CD14-positive monocyte (primary cell): ENCODE measurements at regions not wholly inside any gene's neighbourhood (a gene's known extent, or its start where the extent isn't known, plus 50 kb on each side); places are given as distances from the start of the nearest gene placed in this dataset.
"Not testable (repeated sequence)": the region's sequence is repeated elsewhere in the genome, so short reads cannot be mapped to it uniquely, and the experiment has no call there.

Source experiments
- DNase-seq, 3 donors: peaks; one replicate each; pipeline ENCODE4 v3.0.0-alpha.2; 2011 to 2022
- H2AFZ ChIP-seq: 2 replicates; pipeline ENCODE4 v1.6.0; 2012; ENCODE audit warnings: mild to moderate bottlenecking, low read depth, low read length, inconsistent platforms; ENCODE audit not compliant: insufficient read depth, poor library complexity, severe bottlenecking
- H3K27ac ChIP-seq, 2 donors: 1 replicate in 1 of 2; 2 replicates in 1 of 2; pipeline ENCODE4 v1.5.1; 2012 to 2013; ENCODE audit warnings: low read length in 2 of 2, control low read depth in 1 of 2, inconsistent platforms in 1 of 2, low read depth in 1 of 2, mild to moderate bottlenecking in 1 of 2
- H3K27me3 ChIP-seq, 2 donors: one replicate each; pipeline versions ENCODE4 v1.6.0 to v1.6.1; 2011 to 2013; ENCODE audit warnings: low read length in 2 of 2; ENCODE audit not compliant: control insufficient read depth in 2 of 2, insufficient read depth in 2 of 2
- H3K36me3 ChIP-seq, 2 donors: replicated peaks in 1 of 2; 1 replicate in 1 of 2; 2 replicates in 1 of 2; pipeline versions ENCODE4 v1.5.1 to v1.6.1; 2012 to 2013; ENCODE audit warnings: low read length in 2 of 2, control low read depth in 1 of 2, inconsistent platforms in 1 of 2, mild to moderate bottlenecking in 1 of 2; ENCODE audit not compliant: insufficient read depth in 2 of 2, control insufficient read depth in 1 of 2
- H3K4me1 ChIP-seq, 2 donors: 1 replicate in 1 of 2; 2 replicates in 1 of 2; pipeline versions ENCODE4 v1.5.1 to v1.6.1; 2012 to 2013; ENCODE audit warnings: low read length in 2 of 2, control low read depth in 1 of 2, inconsistent platforms in 1 of 2, mild to moderate bottlenecking in 1 of 2, moderate library complexity in 1 of 2; ENCODE audit not compliant: insufficient read depth in 2 of 2, control insufficient read depth in 1 of 2
- H3K4me2 ChIP-seq: replicated peaks from 2 replicates; pipeline ENCODE3; 2012; ENCODE audit warnings: low read length, moderate library complexity, mild to moderate bottlenecking; ENCODE audit not compliant: poor library complexity, severe bottlenecking; ENCODE audit errors: extremely low read depth
- H3K4me3 ChIP-seq, 3 experiments: fragments of 200-600 bp in 1 of 3; sonication (generic) in 1 of 3; replicated peaks in 1 of 3; 1 replicate in 2 of 3; 2 replicates in 1 of 3; pipeline ENCODE4 v1.5.1; 2011 to 2013; ENCODE audit warnings: low read length in 3 of 3, mild to moderate bottlenecking in 3 of 3, control low read depth in 2 of 3, low read depth in 2 of 3, inconsistent platforms in 1 of 3, moderate library complexity in 1 of 3
- H3K79me2 ChIP-seq: 2 replicates; pipeline ENCODE4 v1.6.0; 2012; ENCODE audit warnings: mild to moderate bottlenecking, control low read depth, inconsistent platforms, low read length, moderate library complexity; ENCODE audit not compliant: insufficient read depth
- H3K9ac ChIP-seq: 2 replicates; pipeline ENCODE4 v1.6.0; 2017; ENCODE audit warnings: low read length, mild to moderate bottlenecking; ENCODE audit not compliant: insufficient read depth, poor library complexity, severe bottlenecking
- H3K9me3 ChIP-seq, 2 donors: replicated peaks in 1 of 2; 1 replicate in 1 of 2; 2 replicates in 1 of 2; pipeline versions ENCODE4 v1.5.1 to v1.6.1; 2012 to 2013; ENCODE audit warnings: low read length in 2 of 2, control low read depth in 1 of 2; ENCODE audit not compliant: control insufficient read depth in 1 of 2, insufficient read depth in 1 of 2
- H4K20me1 ChIP-seq: 2 replicates; pipeline ENCODE4 v1.6.0; 2012; ENCODE audit warnings: mild to moderate bottlenecking, low read length, control low read depth, moderate library complexity; ENCODE audit not compliant: insufficient read depth
- H3K27ac Mint-ChIP-seq, 7 donors: one replicate each; pipeline ENCODE4 v1.8.0; 2020; ENCODE audit warnings: mild to moderate bottlenecking in 7 of 7, mixed read lengths in 7 of 7, moderate library complexity in 6 of 7, inconsistent platforms in 2 of 7
- H3K27me3 Mint-ChIP-seq, 3 donors: one replicate each; pipeline ENCODE4 v1.8.0; 2021 to 2022; ENCODE audit warnings: low read depth in 3 of 3, mild to moderate bottlenecking in 3 of 3, mixed read lengths in 3 of 3, moderate library complexity in 3 of 3, inconsistent platforms in 1 of 3
- H3K36me3 Mint-ChIP-seq, 2 donors: one replicate each; pipeline ENCODE4 v1.8.0; 2020; ENCODE audit warnings: mixed read lengths in 2 of 2, inconsistent platforms in 1 of 2, mild to moderate bottlenecking in 1 of 2
- H3K4me1 Mint-ChIP-seq: one replicate; pipeline ENCODE4 v1.8.0; 2020; ENCODE audit warnings: mild to moderate bottlenecking, mixed read lengths
- H3K4me3 Mint-ChIP-seq, 2 donors: one replicate each; pipeline ENCODE4 v1.8.0; 2020; ENCODE audit warnings: mild to moderate bottlenecking in 2 of 2, mixed read lengths in 2 of 2, moderate library complexity in 1 of 2
- H3K9me3 Mint-ChIP-seq, 7 donors: one replicate each; pipeline ENCODE4 v1.8.0; 2020 to 2022; ENCODE audit warnings: mixed read lengths in 7 of 7, mild to moderate bottlenecking in 6 of 7, moderate library complexity in 6 of 7, inconsistent platforms in 2 of 7
- CTCF ChIP-seq: fragments of 200-600 bp; IDR thresholded peaks from one replicate; pipeline ENCODE4 v1.8.0; 2022; ENCODE audit warnings: antibody characterized with exemption, mild to moderate bottlenecking
- WGBS: methylation state at CpG from one replicate; pipeline ENCODE4 v1.1.5; 2013; ENCODE audit warnings: missing lambda C conversion rate; ENCODE audit not compliant: insufficient coverage; 5-methylcytosine and 5-hydroxymethylcytosine counted together
- intact Hi-C, 2 donors: fragments of 100-400 bp; cut with micrococcal nuclease; formaldehyde crosslinking; loops; one replicate each; pipeline versions ENCODE4 v1.15.0 to v1.15.1; 2023

- no peaks in the 10 kb centered on the region for H4K20me1 ChIP-seq
- DNase-seq = no peak
- intact Hi-C loops = loop anchor here in 1 of 2 donors (10.0 kb wide), 1 partner anchor 800 kb away; no protein-coding TSS in a partner anchor
- H3K4me1 ChIP-seq = peaks cover 0 to 3% of the 10 kb centered on the region in 2 donors
- H3K9ac ChIP-seq = no peak overlapping the region
- peaks cover 0 to 8% (median 5%) of the 10 kb centered on the region in 3 donors for H3K27me3 Mint-ChIP-seq
- H3K4me2 ChIP-seq = no peak overlapping the region
- H3K27ac Mint-ChIP-seq = no peak overlapping the region
- no peak overlapping the region for H2AFZ ChIP-seq
- TF ChIP-seq CTCF = no peak
- H3K4me1 Mint-ChIP-seq = peaks cover 4% of the 10 kb centered on the region
- no peak overlapping the region for H3K4me3 ChIP-seq
- no peaks in the 10 kb centered on the region for H3K79me2 ChIP-seq
- H3K4me3 Mint-ChIP-seq = no peak overlapping the region
- no peaks in the 10 kb centered on the region for H3K36me3 Mint-ChIP-seq
- WGBS = no CpG with 5 or more reads among the region's 1 CpG
- H3K36me3 ChIP-seq = no peaks in the 10 kb centered on the region
- no peaks in the 10 kb centered on the region for H3K27me3 ChIP-seq
- no peak overlapping the region for H3K27ac ChIP-seq
- H3K9me3 ChIP-seq = no peaks in the 10 kb centered on the region
- no peaks in the 10 kb centered on the region for H3K9me3 Mint-ChIP-seq
Observed at GRCh38 chr18:1665079-1665478, 760.4 kb downstream of the ADCYAP1 start.

DNA sequence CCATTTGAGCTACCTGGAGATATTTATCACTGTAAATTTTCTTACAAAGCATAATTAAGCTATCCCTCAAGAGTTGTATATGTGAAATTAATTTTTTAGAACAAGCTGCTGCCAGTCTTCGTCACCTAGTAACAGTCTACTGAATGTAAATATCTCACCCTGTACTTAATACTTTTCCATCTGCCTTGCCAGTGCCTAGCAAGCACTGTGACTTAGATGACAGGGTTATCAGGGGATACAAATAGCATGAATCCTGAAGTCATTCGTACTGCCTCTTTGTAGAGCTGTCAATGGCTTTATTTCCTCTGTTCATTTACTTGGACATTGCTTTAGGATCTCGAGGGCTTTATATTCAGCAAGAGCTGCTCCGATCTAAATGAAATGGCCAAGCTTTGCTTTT, 763.6 kb downstream of the ADCYAP1 start:
- H3K27me3 Mint-ChIP-seq = peaks cover 1 to 7% (median 6%) of the 10 kb centered on the region in 3 donors
- H4K20me1 ChIP-seq = no peaks in the 10 kb centered on the region
- H3K4me1 Mint-ChIP-seq = peaks cover 4% of the 10 kb centered on the region
- no peak for DNase-seq
- no peak overlapping the region for H2AFZ ChIP-seq
- no peaks in the 10 kb centered on the region for H3K79me2 ChIP-seq
- peaks cover 0 to 8% (median 3%) of the 10 kb centered on the region in 7 donors for H3K9me3 Mint-ChIP-seq
- no peak for TF ChIP-seq CTCF
- H3K4me1 ChIP-seq = peaks cover 0 to 3% of the 10 kb centered on the region in 2 donors
- no peaks in the 10 kb centered on the region for H3K27me3 ChIP-seq
- H3K9ac ChIP-seq = no peak overlapping the region
- no peaks in the 10 kb centered on the region for H3K36me3 ChIP-seq
- no peak overlapping the region for H3K4me3 ChIP-seq
- H3K4me2 ChIP-seq = no peak overlapping the region
- no peaks in the 10 kb centered on the region for H3K36me3 Mint-ChIP-seq
- H3K27ac ChIP-seq = no peak overlapping the region
- intact Hi-C loops = loop anchor here in 1 of 2 donors (10.0 kb wide), 1 partner anchor 803 kb away; no protein-coding TSS in a partner anchor
- H3K4me3 Mint-ChIP-seq = no peak overlapping the region
- no peaks in the 10 kb centered on the region for H3K9me3 ChIP-seq
- no peak overlapping the region for H3K27ac Mint-ChIP-seq
- no CpG with 5 or more reads among the region's 4 CpGs for WGBS

DNA sequence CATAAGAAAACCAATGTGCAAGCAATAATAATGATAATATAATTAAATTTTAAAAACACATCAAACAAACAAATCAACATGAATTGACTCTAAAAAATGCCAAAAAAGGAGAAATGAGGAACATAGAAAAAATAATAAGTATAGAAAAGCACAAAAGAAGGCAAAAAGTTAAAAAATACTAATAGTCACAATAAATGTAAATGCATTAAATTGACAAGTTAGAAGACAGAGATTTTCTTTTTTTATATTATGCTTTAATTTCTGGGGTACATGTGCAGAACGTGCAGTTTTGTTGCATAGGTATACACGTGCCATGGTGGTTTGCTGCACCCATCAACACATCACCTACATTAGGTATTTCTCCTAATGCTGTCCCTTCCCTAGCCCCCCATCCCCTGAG, 767.0 kb downstream of the ADCYAP1 start:
- H3K4me2 ChIP-seq, H3K27me3 ChIP-seq, H3K27ac Mint-ChIP-seq, H3K27ac ChIP-seq, H3K36me3 Mint-ChIP-seq, H3K9me3 ChIP-seq, H3K4me3 ChIP-seq, H2AFZ ChIP-seq, DNase-seq, H3K36me3 ChIP-seq, H3K9ac ChIP-seq, H3K9me3 Mint-ChIP-seq, intact Hi-C loops, H3K79me2 ChIP-seq, H3K4me1 Mint-ChIP-seq, H3K27me3 Mint-ChIP-seq, H3K4me1 ChIP-seq, H3K4me3 Mint-ChIP-seq, H4K20me1 ChIP-seq: not testable (repeated sequence)
- WGBS = no CpG with 5 or more reads among the region's 2 CpGs
